HUDEP-2 (cell line): ENCODE measurements at regions not wholly inside any gene's neighbourhood (a gene's known extent, or its start where the extent isn't known, plus 50 kb on each side); places are given as distances from the start of the nearest gene placed in this dataset.

Source experiments
- DNase-seq, 76 experiments: peaks; one replicate each; lab custom pipeline; 2025; ENCODE audit not compliant: unreplicated experiment in 76 of 76; lab: John Stamatoyannopoulos, UW

DNA sequence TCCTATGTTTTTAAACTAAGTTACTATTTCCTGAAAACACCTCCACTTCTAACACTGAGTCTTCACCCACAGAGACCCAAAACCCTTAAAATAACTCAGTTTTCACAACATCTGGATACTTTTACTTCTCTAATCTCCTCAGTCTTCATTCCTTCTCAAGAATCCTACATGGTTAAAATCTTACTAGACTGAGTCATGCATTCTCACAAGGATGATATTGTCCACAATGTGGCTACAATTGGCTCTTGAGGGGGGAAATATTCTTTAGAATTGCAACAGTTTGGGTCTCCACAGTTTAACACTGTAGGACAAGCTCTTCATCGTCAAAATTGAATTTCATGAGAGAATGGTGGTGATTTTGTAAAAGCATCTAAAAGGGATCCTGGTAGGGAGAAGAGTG is 397.1 kb downstream of the SLITRK5 start:
- no peak for DNase-seq

GRCh38 chr13:88068975-88069374 is 397.8 kb downstream of the SLITRK5 start:
- DNase-seq, result peak in 9 of 76 experiments; percentile 0 to 35 (median 25)

DNA sequence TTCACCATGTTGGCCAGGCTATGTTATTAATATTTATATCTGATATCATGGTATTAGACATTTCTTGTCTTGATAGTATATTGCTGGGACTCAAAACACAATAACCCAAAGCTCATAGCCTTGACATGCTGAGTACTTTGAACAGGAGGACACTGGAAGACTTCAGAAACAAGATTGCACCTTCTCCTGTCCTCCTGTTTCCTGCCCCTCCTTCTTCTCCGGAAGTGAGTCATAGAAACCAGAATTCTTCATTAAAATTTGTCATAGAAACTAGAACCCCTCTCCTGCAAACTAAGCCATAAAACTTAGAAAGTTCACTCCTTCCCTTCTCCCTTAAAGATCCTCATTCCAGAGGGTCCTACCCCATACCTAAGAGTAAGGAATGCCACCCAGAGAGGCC is 400.2 kb downstream of the SLITRK5 start:
- DNase-seq, result no peak

- no peak for DNase-seq
Observed at GRCh38 chr13:88074794-88075510, 403.8 kb downstream of the SLITRK5 start.

- no peak for DNase-seq
Observed at GRCh38 chr13:88085036-88085435, 413.9 kb downstream of the SLITRK5 start.

DNA sequence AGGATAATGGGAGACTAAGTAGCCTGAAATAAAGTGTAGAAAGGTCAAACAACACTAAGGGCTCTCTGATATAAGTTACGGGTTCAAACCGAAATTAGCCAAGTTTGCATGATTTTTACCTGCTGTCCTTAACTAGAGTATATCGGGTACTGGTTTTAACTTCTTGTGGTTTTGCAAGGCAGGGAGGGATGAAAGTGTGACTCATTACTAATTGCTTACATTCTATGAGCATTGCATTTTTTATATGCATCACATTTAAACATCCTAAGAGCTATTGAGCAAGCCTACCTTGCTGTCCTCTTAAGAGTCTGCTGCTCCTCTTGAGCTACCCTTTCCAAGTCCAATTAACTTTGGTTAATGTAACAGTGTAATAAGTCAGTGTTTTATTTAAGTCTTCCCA is 415.4 kb downstream of the SLITRK5 start:
- no peak for DNase-seq

DNA sequence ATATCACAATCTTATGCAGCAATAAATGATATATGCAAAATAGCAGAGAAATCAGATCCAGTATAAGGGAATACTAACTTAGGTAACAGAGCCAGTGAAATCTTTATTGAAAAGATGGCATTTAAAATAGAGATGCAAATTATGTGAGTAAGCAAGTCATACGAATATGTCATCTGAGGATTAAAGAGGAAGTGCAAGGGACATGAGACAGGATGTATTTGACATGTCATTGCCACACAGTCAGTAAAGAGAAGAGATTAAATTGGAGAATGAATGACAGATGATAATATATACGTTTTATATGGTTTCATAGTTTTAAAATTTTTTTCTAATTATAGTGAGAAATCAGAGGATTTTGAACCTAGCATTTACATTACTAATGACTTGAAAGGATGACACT is 426.4 kb downstream of the SLITRK5 start:
- DNase-seq, result no peak

- no peak for DNase-seq
Observed at GRCh38 chr13:88103824-88104223, 432.7 kb downstream of the SLITRK5 start.

DNA sequence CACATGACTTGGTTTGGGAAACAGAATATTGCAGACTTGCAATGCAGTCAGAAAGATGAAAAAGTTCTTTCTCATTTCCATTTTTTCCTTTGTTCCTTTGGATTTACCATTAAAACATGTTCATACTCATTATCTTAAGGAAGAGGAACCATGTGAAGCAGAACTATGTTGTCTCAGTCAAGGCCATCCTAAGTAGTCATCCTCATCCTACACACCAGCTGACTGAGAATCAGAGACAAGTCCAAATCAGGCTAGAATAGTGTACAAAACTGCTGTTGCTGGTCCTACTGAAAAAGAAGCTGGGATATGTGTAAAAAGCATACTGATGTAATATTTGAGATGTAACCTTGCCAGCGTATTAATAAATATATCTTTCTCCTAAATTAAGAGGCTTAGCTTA is 433.4 kb downstream of the SLITRK5 start:
- no peak for DNase-seq

- DNase-seq, result no peak
Observed at GRCh38 chr13:88107570-88107969, 436.4 kb downstream of the SLITRK5 start.

- DNase-seq, result no peak
Observed at GRCh38 chr13:88112526-88112925, 441.4 kb downstream of the SLITRK5 start.

- DNase-seq, result no peak
Observed at GRCh38 chr13:88115976-88116375, 444.8 kb downstream of the SLITRK5 start.

DNA sequence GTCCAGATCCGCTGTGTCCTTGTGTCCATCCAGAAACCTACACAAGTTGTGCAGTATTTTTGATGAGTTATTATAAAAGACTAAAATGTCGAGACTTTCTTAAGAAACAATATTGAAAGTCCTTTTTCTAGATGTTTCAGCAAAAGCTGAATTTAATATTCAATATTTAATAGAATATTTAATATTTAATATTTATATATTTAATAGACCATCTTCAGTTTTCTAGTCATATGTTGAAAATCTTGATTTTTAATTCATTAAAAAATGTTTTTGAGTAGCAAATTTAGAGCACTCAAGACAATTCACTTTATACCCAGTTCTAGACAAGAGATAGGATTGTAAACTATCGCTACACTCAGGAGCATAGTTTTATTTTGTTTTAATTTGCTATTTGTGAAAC is 447.8 kb downstream of the SLITRK5 start:
- DNase-seq, result no peak

DNA sequence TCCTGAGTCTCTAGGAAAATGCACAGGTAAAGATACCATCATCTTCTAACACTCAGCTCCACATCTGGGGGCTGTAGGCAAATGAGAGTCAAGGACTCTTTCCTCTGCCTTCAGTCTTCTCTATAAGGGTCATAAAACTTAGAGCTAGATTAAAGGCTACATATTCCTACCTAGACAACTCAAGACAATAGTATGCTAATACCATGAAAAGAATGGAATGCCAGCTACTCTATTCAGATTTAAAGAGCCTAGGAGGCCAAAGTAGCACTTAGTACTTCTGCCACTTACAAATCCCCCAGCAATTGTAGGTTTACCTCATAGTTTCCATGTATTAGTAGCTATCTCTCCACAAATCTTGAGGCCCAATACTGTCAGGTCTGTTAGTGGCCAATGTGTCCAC is 453.0 kb downstream of the SLITRK5 start:
- no peak for DNase-seq

DNA sequence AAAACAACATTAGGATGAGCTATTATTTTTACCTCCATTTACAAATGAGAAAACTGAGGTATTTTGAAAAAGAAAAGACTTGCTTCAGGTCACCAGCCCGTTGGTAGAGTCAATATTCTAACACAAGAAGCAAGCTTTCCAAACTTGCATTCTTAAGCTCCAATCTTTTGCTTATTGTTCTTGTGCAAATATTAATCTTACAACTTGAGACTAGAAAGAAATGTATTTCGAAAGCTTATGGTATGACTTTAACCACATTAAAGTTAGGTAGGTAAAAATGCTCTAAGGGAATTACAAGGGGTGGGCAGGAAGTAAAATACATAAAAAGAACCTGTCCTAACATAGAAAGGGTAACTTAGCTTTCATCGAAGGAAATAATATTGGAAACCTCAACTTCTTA is 453.9 kb downstream of the SLITRK5 start:
- no peak for DNase-seq

DNA sequence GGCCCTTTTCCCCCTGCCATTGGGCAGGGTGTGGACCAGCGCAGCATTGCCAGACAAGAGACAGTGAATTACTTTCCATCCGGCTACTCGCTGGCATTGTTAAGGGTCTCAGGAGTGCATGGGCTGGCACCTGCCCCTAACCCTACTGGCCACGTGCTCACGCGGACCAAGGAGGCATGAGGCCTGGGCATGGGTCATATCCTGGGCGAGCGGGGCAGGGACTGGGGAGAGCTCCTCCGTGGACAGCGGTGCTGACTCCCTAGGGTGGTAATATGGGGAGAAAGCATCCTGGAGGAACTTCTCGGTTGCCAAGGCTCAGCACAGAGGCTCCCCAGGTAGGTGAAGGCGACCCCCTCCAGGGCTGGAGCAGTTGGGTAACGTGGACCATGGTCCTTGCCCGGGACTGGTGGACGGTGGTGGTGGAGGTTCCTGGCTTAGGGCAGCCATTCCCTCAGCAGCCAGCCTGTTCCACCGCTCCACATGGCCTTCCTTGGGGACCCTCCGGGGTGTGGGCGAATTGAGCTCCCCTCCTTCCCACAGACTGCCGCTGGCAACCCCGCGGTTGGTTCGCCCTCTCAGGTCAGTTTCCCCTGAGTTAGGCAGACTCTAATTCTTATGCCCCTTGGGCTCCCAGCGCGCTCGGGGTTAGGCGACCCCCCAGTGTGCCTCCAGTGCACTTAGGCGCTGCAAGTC is 465.1 kb downstream of the SLITRK5 start:
- no peak for DNase-seq

GRCh38 chr13:88142653-88143052 is 471.5 kb downstream of the SLITRK5 start:
- DNase-seq, result no peak

- no peak for DNase-seq
Observed at GRCh38 chr13:88144580-88144979, 473.4 kb downstream of the SLITRK5 start.

DNA sequence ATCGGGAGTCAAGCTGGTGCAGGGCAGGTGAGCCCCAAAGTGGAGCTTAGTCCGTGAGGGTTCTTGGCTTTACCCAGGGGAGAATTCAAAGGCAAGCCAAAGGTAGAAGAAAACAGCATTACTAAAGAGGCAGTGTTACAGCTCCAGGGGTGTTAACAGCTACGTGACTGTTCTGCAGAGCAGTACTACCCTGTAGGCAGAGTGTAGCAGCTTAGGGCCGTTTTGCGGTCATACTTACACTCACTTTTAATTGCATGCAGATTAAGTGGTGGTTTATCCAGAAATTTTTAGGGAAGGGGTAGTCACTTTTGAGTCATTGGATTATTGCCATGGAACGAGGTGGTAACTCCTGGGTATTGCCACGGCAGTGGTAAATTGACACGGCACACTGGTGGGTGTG is 482.2 kb downstream of the SLITRK5 start:
- DNase-seq, result no peak

DNA sequence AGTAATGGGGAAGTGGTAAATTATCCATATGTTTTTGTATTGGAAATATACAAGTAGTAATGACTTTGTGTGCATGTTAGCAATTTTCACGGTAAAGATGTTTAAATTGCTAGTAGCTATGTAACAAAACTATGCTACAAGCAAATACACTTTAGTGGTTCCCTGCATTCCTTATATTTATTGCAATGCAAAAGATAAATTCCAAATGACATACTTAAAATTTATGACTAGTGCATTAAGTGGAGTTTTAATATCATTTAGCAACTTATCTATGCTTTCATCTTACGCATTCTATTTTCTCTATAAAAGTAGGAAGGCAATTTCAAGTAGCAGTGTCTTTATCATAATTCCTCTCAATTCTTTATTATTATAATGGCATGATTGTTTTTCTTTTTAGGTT is 482.8 kb downstream of the SLITRK5 start:
- DNase-seq, result no peak

DNA sequence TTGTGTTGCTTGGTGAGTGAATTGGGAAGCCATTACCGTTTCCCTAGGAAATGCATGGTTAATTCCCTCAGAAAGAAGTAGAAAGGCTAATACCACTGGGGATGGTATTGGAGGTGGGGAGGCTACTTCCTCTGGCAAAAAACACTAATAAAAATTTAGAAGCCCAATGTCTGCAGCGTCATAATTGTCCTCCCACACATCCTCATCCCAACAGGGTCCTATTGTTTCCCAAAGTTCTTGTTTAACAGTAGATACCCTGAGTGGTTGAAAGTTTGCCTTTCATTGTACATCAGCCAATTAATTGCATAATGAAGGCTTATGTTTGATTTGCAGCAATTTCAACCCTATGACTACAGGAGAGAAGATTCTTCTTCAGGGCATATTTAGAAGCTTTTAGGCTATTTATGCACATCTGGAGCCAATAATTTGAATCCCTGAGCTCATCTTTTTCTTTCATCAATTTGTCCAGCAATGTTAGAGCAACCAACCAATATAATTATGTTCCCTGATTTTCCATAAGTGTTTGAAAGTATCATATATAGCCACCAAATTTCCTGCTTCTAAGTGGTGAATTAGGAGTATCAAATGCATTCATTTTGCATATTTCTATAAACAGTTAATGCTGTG is 491.0 kb downstream of the SLITRK5 start:
- no peak for DNase-seq

GRCh38 chr13:88176231-88176630 is 505.1 kb downstream of the SLITRK5 start:
- no peak for DNase-seq
